B cell (primary cell): ENCODE measurements at regions not wholly inside any gene's neighbourhood (a gene's known extent, or its start where the extent isn't known, plus 50 kb on each side); places are given as distances from the start of the nearest gene placed in this dataset.

Experiments
- CTCF ChIP-seq: fragments of 200-600 bp; IDR thresholded peaks from one replicate; pipeline ENCODE4 v1.8.0; 2022; ENCODE audit warnings: antibody characterized with exemption, mild to moderate bottlenecking
- EZH2 ChIP-seq: IDR thresholded peaks from 2 replicates; pipeline ENCODE4 v1.6.1; 2012; ENCODE audit warnings: borderline replicate concordance, low read depth, mild to moderate bottlenecking, moderate library complexity, low read length; ENCODE audit not compliant: insufficient read depth, poor library complexity, severe bottlenecking

DNA sequence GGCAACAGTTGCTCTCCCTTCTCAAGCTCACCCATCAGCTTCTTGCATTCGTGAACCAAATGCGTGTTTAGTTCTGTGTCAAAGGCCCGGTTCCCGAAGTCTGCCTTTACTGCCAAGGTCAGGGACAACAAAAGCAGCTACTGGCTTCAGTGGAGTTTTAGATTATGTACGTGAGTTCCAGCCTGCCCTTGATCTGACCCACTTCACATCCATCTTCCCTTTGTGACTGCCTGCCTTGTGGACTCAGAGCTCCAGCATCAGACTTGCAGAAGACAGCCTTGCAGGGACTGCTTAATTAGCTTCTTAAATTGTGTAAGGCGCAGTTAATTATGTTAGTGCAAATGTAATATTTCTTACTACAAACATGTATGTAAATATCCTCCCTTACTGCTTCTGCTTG lies 774.7 kb upstream of the EDIL3 start:
- TF ChIP-seq CTCF (no peak), EZH2 (no peak)
